OCI-LY3 (cell line): ENCODE measurements at regions not wholly inside any gene's neighbourhood (a gene's known extent, or its start where the extent isn't known, plus 50 kb on each side); places are given as distances from the start of the nearest gene placed in this dataset.
A peak's percentile ranks its signal among the peaks of the same experiment; 100 is the strongest.
"Not testable (repeated sequence)": the region's sequence is repeated elsewhere in the genome, so short reads cannot be mapped to it uniquely, and the experiment has no call there.

ENCODE experiments used
- H2AFZ ChIP-seq: fragments of 200-600, 300-600 bp; shearing (Covaris generic); 2 replicates; pipeline ENCODE4 v1.6.0; 2014; ENCODE audit warnings: antibody characterized with exemption, low read depth, low read length
- H3K27ac ChIP-seq: fragments of 200-600, 300-600 bp; sonication (generic); 2 replicates; pipeline ENCODE4 v1.5.1; 2014; ENCODE audit warnings: mild to moderate bottlenecking, low read length, moderate library complexity, mixed read lengths
- H3K27me3 ChIP-seq: fragments of 200-600, 300-600 bp; sonication (generic); 2 replicates; pipeline ENCODE4 v1.6.1; 2014; ENCODE audit warnings: low read depth, low read length, mixed read lengths
- H3K36me3 ChIP-seq: fragments of 200-600, 300-600 bp; sonication (generic); replicated peaks from 2 replicates; pipeline ENCODE3; 2014; ENCODE audit warnings: low read depth, low read length, mixed read lengths
- H3K4me1 ChIP-seq: fragments of 300-600, 200-600 bp; sonication (generic); 2 replicates; pipeline ENCODE4 v1.6.1; 2014; ENCODE audit warnings: low read length, mixed read lengths
- H3K4me2 ChIP-seq: fragments of 200-600, 300-600 bp; sonication (generic); 2 replicates; pipeline ENCODE4 v1.6.1; 2014; ENCODE audit warnings: low read length, mixed read lengths
- H3K4me3 ChIP-seq: fragments of 300-600, 200-600 bp; sonication (generic); 2 replicates; pipeline ENCODE4 v1.5.1; 2014; ENCODE audit warnings: antibody characterized with exemption, mild to moderate bottlenecking, low read length, moderate library complexity
- H3K79me2 ChIP-seq: fragments of 300-600, 200-600 bp; shearing (Covaris generic); 2 replicates; pipeline ENCODE4 v1.6.1; 2014; ENCODE audit warnings: mild to moderate bottlenecking, low read length, mixed read lengths
- H3K9ac ChIP-seq: fragments of 300-600, 200-600 bp; shearing (Covaris generic); 2 replicates; pipeline ENCODE4 v1.6.0; 2014; ENCODE audit warnings: mild to moderate bottlenecking, low read length, moderate library complexity
- H3K9me3 ChIP-seq: fragments of 200-600, 300-600 bp; shearing (Covaris generic); 2 replicates; pipeline ENCODE4 v1.6.1; 2014; ENCODE audit warnings: low read length, mixed read lengths; ENCODE audit not compliant: insufficient read depth
- H4K20me1 ChIP-seq: fragments of 200-600, 300-600 bp; sonication (generic); 2 replicates; pipeline ENCODE4 v1.6.1; 2016; ENCODE audit warnings: low read length, mixed read lengths; ENCODE audit not compliant: insufficient read depth
- CTCF ChIP-seq: fragments of 200-600, 300-600 bp; sonication (generic); IDR thresholded peaks from 2 replicates; pipeline ENCODE4 v1.5.1; 2014; ENCODE audit warnings: antibody characterized with exemption, low read length, low read depth
- EZH2phosphoT487 ChIP-seq: fragments of 200-600 bp; shearing (Covaris generic); IDR thresholded peaks from 2 replicates; pipeline ENCODE4 v1.6.1; 2018; ENCODE audit warnings: antibody characterized with exemption, mixed run types, low read depth

DNA sequence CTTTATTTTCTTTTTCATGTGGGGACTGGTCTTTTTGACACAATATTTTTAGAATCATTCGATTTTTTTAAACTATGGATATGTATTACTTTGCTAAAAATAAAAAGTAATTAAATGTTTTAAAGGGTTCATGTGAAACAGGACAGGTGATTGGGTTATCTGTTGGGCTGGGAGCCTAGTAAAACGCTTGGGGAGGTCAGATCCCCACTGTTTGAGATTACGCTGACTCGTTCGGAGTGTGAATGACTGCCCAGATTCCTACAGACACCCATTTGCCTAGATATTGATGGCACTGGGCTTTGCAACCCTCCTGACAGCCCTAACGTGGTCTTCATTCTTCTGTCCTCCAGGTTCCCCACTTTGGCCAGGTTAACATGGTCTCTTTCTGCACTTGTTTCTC is 62.9 kb upstream of the UBASH3B start:
- Histone ChIP-seq H2AFZ (no peak overlapping the region), H4K20me1 (no peaks in the 10 kb centered on the region), H3K4me2 (peak overlapping the region; percentile 83), H3K27ac (peak overlapping the region; percentile 99), H3K36me3 (peaks cover 9% of the 10 kb centered on the region), H3K4me3 (peak overlapping the region; percentile 52), H3K79me2 (no peaks in the 10 kb centered on the region), H3K9me3 (peaks cover 11% of the 10 kb centered on the region), H3K4me1 (peaks cover 55% of the 10 kb centered on the region), H3K27me3 (no peaks in the 10 kb centered on the region), H3K9ac (peak overlapping the region; percentile 51)
- TF ChIP-seq EZH2phosphoT487 (no peak), CTCF (no peak)

DNA sequence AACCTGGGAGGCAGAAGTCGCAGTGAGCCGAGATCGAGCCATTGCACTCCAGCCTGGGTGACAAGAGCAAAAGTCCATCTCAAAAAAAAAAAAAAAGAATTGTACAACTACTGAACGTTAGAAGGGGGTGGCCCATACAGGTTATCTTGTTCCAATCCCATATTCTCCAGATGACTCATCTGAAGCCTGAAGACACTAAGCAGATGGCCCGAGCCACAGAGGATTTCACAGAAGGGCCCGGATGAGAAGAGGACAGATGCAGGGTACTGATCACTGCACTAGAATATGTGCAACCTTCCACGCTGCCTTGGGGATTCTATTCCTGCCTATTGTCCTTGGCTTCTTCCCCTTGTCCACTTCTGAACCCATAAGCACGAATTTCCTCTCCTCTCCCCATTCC is 70.9 kb upstream of the UBASH3B start:
- Histone ChIP-seq H3K36me3 (peaks cover 20% of the 10 kb centered on the region), H3K4me3 (no peak overlapping the region), H3K4me2 (no peak overlapping the region), H3K27me3 (no peaks in the 10 kb centered on the region), H4K20me1 (no peaks in the 10 kb centered on the region), H3K9ac (no peak overlapping the region), H3K79me2 (no peaks in the 10 kb centered on the region), H3K4me1 (peaks cover 11% of the 10 kb centered on the region), H3K27ac (no peak overlapping the region), H2AFZ (no peak overlapping the region), H3K9me3 (peaks cover 24% of the 10 kb centered on the region)
- TF ChIP-seq EZH2phosphoT487 (no peak), CTCF (no peak)

DNA sequence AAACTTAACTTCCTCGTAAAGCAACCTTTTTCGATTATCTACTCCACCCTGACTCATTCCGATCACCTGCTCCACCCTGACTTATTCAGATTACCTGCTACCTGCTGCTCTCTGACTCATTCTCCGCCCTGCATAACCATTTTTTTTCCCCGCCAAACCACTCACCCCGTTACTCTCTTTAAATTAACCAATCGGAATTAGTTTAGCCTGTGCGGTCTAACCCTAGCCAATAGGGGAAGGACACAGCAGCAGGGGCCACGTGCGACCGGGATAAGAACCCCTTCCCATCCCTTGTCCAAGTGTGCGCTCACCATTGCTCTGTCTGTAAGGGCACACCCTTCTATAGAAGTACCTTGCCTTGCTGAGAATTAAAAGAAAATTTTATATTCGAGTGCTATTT is 75.5 kb upstream of the UBASH3B start:
- Histone ChIP-seq H2AFZ (peak overlapping the region; percentile 80; the same call in 1 of the 2 replicates), H3K9ac (peak overlapping the region; percentile 84), H3K4me3 (peak overlapping the region; percentile 75), H3K4me1 (peaks cover 17% of the 10 kb centered on the region), H3K4me2 (peak overlapping the region; percentile 92), H3K27ac (peak overlapping the region; percentile 87)
- H3K9me3 ChIP-seq, H3K27me3 ChIP-seq, H3K36me3 ChIP-seq, H4K20me1 ChIP-seq, H3K79me2 ChIP-seq: not testable (repeated sequence)

GRCh38 chr11:122578171-122578825 is 77.2 kb upstream of the UBASH3B start:
- H3K4me2 ChIP-seq, result no peak overlapping the region

More at GRCh38 chr11:122578171-122578825, 77.2 kb upstream of the UBASH3B start:
- no peak overlapping the region for H3K9ac ChIP-seq
- no peaks in the 10 kb centered on the region for H3K79me2 ChIP-seq
- peaks cover 17% of the 10 kb centered on the region for H3K4me1 ChIP-seq
- H3K36me3 ChIP-seq, result no peaks in the 10 kb centered on the region
- no peak overlapping the region for H3K27ac ChIP-seq
- no peaks in the 10 kb centered on the region for H3K9me3 ChIP-seq
- H2AFZ ChIP-seq, result no peak overlapping the region
- no peaks in the 10 kb centered on the region for H4K20me1 ChIP-seq
- no peaks in the 10 kb centered on the region for H3K27me3 ChIP-seq
- no peak for TF ChIP-seq EZH2phosphoT487
- TF ChIP-seq CTCF, result peak; percentile 34; the same call in 1 of the 2 replicates
- H3K4me3 ChIP-seq, result no peak overlapping the region
